ENCODE measurements at regions not wholly inside any gene's neighbourhood (a gene's known extent, or its start where the extent isn't known, plus 50 kb on each side); places are given as distances from the start of the nearest gene placed in this dataset.

DNA sequence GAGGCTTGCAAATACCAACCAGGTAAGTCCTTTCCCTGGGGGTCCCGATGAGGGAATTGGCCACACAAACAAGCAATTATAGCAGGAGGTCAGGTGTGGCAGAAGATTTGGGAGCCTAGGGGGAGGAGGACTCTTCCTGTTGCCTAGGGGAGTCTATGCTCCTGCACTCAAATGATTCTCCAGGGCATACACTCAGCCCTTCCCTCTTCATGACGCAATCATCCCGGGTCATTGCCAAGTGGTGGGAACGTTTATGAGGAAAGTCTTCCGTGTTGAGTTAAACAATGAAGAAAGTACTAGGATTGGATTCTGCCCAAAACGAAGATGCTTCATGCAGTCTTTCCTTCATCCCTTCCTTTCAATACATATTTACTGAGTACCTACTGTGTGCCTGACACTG lies 186.5 kb upstream of the TSHZ2 start:
- DNase-seq (ENCODE audit: low read depth, low spot score), result no peak
- H3K4me3 ChIP-seq (ENCODE audit: low read depth, low read length), result no peak overlapping the region
- in situ Hi-C loops (cut with HindIII; ENCODE audit: low sequenced_read_pairs), result no loop called here
- no peak for TF ChIP-seq CTCF (IDR thresholded peaks at IDR 0.05; ENCODE audit: low read depth, low read length)

GRCh38 chr20:52783769-52784168 lies 188.4 kb upstream of the TSHZ2 start:
- no peak for DNase-seq (ENCODE audit: low read depth, low spot score)
- in situ Hi-C loops (cut with HindIII; ENCODE audit: low sequenced_read_pairs), result no loop called here
- TF ChIP-seq CTCF (IDR thresholded peaks at IDR 0.05; ENCODE audit: low read depth, low read length), result no peak
- no peak overlapping the region for H3K4me3 ChIP-seq (ENCODE audit: low read depth, low read length)

- TF ChIP-seq CTCF (IDR thresholded peaks at IDR 0.05; ENCODE audit: low read depth, low read length), result no peak
- in situ Hi-C loops (cut with HindIII; ENCODE audit: low sequenced_read_pairs), result no loop called here
- no peak overlapping the region for H3K4me3 ChIP-seq (ENCODE audit: low read depth, low read length)
- DNase-seq (ENCODE audit: low read depth, low spot score), result no peak
These were observed 191.7 kb upstream of the TSHZ2 start for GRCh38 chr20:52780462-52780861.

GRCh38 chr20:52779125-52779524 lies 193.0 kb upstream of the TSHZ2 start:
- no peak overlapping the region for H3K4me3 ChIP-seq (ENCODE audit: low read depth, low read length)

DNA sequence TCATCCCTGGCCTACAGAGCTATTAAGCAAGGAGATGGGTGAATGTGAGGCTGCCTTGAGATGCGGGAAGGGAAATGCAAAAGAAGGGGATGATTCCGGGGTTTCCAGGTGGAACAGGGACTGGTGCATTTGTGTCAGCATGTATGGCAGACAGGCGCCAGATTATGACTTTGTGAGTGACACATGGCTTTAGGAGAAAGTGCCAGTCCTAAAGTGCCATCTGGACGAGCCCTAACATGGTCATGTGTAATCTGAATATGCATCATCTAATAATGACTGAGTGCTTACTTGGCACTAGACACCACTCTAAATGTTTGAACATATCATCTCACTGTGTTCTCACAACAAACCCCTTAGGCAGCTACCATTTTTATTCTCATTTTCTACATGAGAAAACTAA lies 195.0 kb upstream of the TSHZ2 start:
- in situ Hi-C loops (cut with HindIII; ENCODE audit: low sequenced_read_pairs), result no loop called here
- TF ChIP-seq CTCF (IDR thresholded peaks at IDR 0.05; ENCODE audit: low read depth, low read length), result no peak
- no peak for DNase-seq (ENCODE audit: low read depth, low spot score)
- no peak overlapping the region for H3K4me3 ChIP-seq (ENCODE audit: low read depth, low read length)

More at GRCh38 chr20:52779125-52779524, 193.0 kb upstream of the TSHZ2 start:
- no peak for DNase-seq (ENCODE audit: low read depth, low spot score)
- in situ Hi-C loops (cut with HindIII; ENCODE audit: low sequenced_read_pairs), result no loop called here
- no peak for TF ChIP-seq CTCF (IDR thresholded peaks at IDR 0.05; ENCODE audit: low read depth, low read length)

- in situ Hi-C loops (cut with HindIII; ENCODE audit: low sequenced_read_pairs), result no loop called here
- no peak for TF ChIP-seq CTCF (IDR thresholded peaks at IDR 0.05; ENCODE audit: low read depth, low read length)
- no peak for DNase-seq (ENCODE audit: low read depth, low spot score)
- no peak overlapping the region for H3K4me3 ChIP-seq (ENCODE audit: low read depth, low read length)
These were observed 196.4 kb upstream of the TSHZ2 start for GRCh38 chr20:52775786-52776185.

- in situ Hi-C loops (cut with HindIII; ENCODE audit: low sequenced_read_pairs), result no loop called here
- no peak overlapping the region for H3K4me3 ChIP-seq (ENCODE audit: low read depth, low read length)
- DNase-seq (ENCODE audit: low read depth, low spot score), result no peak
- no peak for TF ChIP-seq CTCF (IDR thresholded peaks at IDR 0.05; ENCODE audit: low read depth, low read length)
These were observed 203.5 kb upstream of the TSHZ2 start for GRCh38 chr20:52768694-52769093.

Data from astrocyte of the spinal cord (primary cell).